Vagina (tissue), 2 donors: ENCODE measurements at regions not wholly inside any gene's neighbourhood (a gene's known extent, or its start where the extent isn't known, plus 50 kb on each side); places are given as distances from the start of the nearest gene placed in this dataset.

Experiments
- DNase-seq, 2 donors: peaks; one replicate each; pipeline ENCODE4 v3.0.0-alpha.2; 2017; ENCODE audit errors: extremely low spot score in 2 of 2
- H3K27ac ChIP-seq: fragments of 200-600 bp; sonication (generic); one replicate; pipeline ENCODE4 v1.5.1; 2019
- H3K27me3 ChIP-seq: fragments of 200-600 bp; sonication (generic); one replicate; pipeline ENCODE4 v1.5.1; 2019
- H3K36me3 ChIP-seq, 2 donors: fragments of 200-600 bp; sonication (generic); one replicate each; pipeline ENCODE4 v1.5.1; 2017 to 2019
- H3K4me1 ChIP-seq: fragments of 200-600 bp; sonication (generic); one replicate; pipeline ENCODE4 v1.5.1; 2019
- H3K4me3 ChIP-seq, 2 donors: fragments of 200-600 bp; sonication (generic); 1 replicate in 1 of 2; 2 replicates in 1 of 2; pipeline ENCODE4 v1.5.1; 2016 to 2019
- H3K9me3 ChIP-seq: fragments of 200-600 bp; sonication (generic); one replicate; pipeline ENCODE4 v1.5.1; 2019
- CTCF ChIP-seq, 3 experiments: fragments of 450-650 bp in 2 of 3; fragments of 200-600 bp in 1 of 3; sonication (generic) in 1 of 3; IDR thresholded peaks; one replicate each; pipeline ENCODE4 v1.5.1; 2017 to 2019; ENCODE audit warnings: antibody characterized with exemption in 3 of 3, mild to moderate bottlenecking in 2 of 3, moderate library complexity in 2 of 3
- POLR2A ChIP-seq, 2 donors: fragments of 450-650 bp; IDR thresholded peaks; one replicate each; pipeline ENCODE4 v1.6.1; 2017; ENCODE audit warnings: antibody characterized with exemption in 2 of 2, mild to moderate bottlenecking in 2 of 2, moderate library complexity in 2 of 2
- POLR2AphosphoS5 ChIP-seq, 2 donors: sonication (generic); formaldehyde crosslinking; IDR thresholded peaks; one replicate each; pipeline ENCODE4 v1.9.0; 2017; ENCODE audit warnings: antibody characterized with exemption in 2 of 2, mild to moderate bottlenecking in 2 of 2, low read depth in 1 of 2; ENCODE audit not compliant: insufficient read depth in 1 of 2
- intact Hi-C: fragments of 100-400 bp; cut with DNase I; formaldehyde crosslinking; loops from one replicate; pipeline ENCODE4 v1.15.1; 2023

GRCh38 chrX:22389556-22390179 is 117.0 kb downstream of the CBLL2 start:
- intact Hi-C loops, result no loop called here
- Histone ChIP-seq H3K36me3 (no peaks in the 10 kb centered on the region), H3K4me1 (no peaks in the 10 kb centered on the region), H3K9me3 (no peaks in the 10 kb centered on the region), H3K4me3 (no peak overlapping the region), H3K27me3 (no peaks in the 10 kb centered on the region), H3K27ac (no peak overlapping the region)
- DNase-seq, result no peak
- TF ChIP-seq CTCF (IDR thresholded peaks at IDR 0.05) (no peak), POLR2A (IDR thresholded peaks at IDR 0.05) (no peak), POLR2AphosphoS5 (IDR thresholded peaks at IDR 0.05; ENCODE audit: insufficient read depth in 1 of 2, low read depth in 1 of 2) (no peak)

GRCh38 chrX:22392133-22392948 is 119.6 kb downstream of the CBLL2 start:
- intact Hi-C loops, result no loop called here
- DNase-seq, result no peak
- H3K27me3 ChIP-seq, result no peaks in the 10 kb centered on the region
- no peak overlapping the region for H3K27ac ChIP-seq
- no peaks in the 10 kb centered on the region for H3K9me3 ChIP-seq
- H3K4me3 ChIP-seq, result no peak overlapping the region
- H3K4me1 ChIP-seq, result no peaks in the 10 kb centered on the region
- no peaks in the 10 kb centered on the region for H3K36me3 ChIP-seq
- no peak for TF ChIP-seq POLR2AphosphoS5 (IDR thresholded peaks at IDR 0.05; ENCODE audit: insufficient read depth in 1 of 2, low read depth in 1 of 2)
- TF ChIP-seq POLR2A (IDR thresholded peaks at IDR 0.05), result no peak
- no peak for TF ChIP-seq CTCF (IDR thresholded peaks at IDR 0.05)

- Histone ChIP-seq H3K9me3 (no peaks in the 10 kb centered on the region), H3K36me3 (no peaks in the 10 kb centered on the region), H3K4me1 (no peaks in the 10 kb centered on the region), H3K27ac (no peak overlapping the region), H3K27me3 (no peaks in the 10 kb centered on the region), H3K4me3 (no peak overlapping the region)
- intact Hi-C loops, result no loop called here
- DNase-seq, result no peak
- TF ChIP-seq CTCF (IDR thresholded peaks at IDR 0.05) (no peak), POLR2AphosphoS5 (IDR thresholded peaks at IDR 0.05; ENCODE audit: insufficient read depth in 1 of 2, low read depth in 1 of 2) (no peak)
Measured at GRCh38 chrX:22395372-22395771, 122.7 kb downstream of the CBLL2 start.

- no peaks in the 10 kb centered on the region for H3K4me1 ChIP-seq
- no peak for TF ChIP-seq POLR2A (IDR thresholded peaks at IDR 0.05)
- TF ChIP-seq POLR2AphosphoS5 (IDR thresholded peaks at IDR 0.05; ENCODE audit: insufficient read depth in 1 of 2, low read depth in 1 of 2), result no peak
- TF ChIP-seq CTCF (IDR thresholded peaks at IDR 0.05), result no peak
- no peak overlapping the region for H3K27ac ChIP-seq
- intact Hi-C loops, result no loop called here
- no peaks in the 10 kb centered on the region for H3K9me3 ChIP-seq
- H3K36me3 ChIP-seq, result no peaks in the 10 kb centered on the region
- no peak overlapping the region for H3K4me3 ChIP-seq
- no peaks in the 10 kb centered on the region for H3K27me3 ChIP-seq
- no peak for DNase-seq
Measured at GRCh38 chrX:22396408-22396807, 123.7 kb downstream of the CBLL2 start.

GRCh38 chrX:22397566-22397965 is 124.9 kb downstream of the CBLL2 start:
- no peak for DNase-seq
- no peak overlapping the region for H3K27ac ChIP-seq
- intact Hi-C loops, result no loop called here
- TF ChIP-seq POLR2A (IDR thresholded peaks at IDR 0.05) (no peak), CTCF (IDR thresholded peaks at IDR 0.05) (no peak), POLR2AphosphoS5 (IDR thresholded peaks at IDR 0.05; ENCODE audit: insufficient read depth in 1 of 2, low read depth in 1 of 2) (no peak)
- H3K27me3 ChIP-seq, result no peaks in the 10 kb centered on the region
- H3K4me1 ChIP-seq, result no peaks in the 10 kb centered on the region
- H3K4me3 ChIP-seq, result no peak overlapping the region
- H3K36me3 ChIP-seq, result no peaks in the 10 kb centered on the region
- H3K9me3 ChIP-seq, result no peaks in the 10 kb centered on the region
